ENCODE measurements at regions not wholly inside any gene's neighbourhood (a gene's known extent, or its start where the extent isn't known, plus 50 kb on each side); places are given as distances from the start of the nearest gene placed in this dataset.

DNA sequence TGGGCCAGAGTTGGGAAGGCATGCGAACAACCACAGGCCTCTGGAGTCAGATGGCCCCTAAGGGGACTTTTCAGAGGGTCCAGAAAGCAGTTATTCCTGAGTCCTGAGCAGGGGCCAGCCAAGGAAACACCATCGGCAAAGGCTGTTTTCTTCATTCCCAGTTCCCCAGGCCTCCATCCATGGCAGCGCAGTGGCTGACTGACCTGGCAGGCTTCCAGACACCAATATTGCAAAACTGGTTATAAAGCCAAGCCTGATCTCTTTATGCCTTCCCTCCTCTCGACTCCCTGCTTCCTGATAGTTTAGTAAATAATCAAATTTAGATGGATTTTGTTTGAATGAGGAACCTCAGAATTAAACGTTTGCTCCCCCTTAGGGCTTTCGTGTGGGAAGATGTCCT is 133.4 kb upstream of the ITGA6 start:
- TF ChIP-seq, protein P1, sequence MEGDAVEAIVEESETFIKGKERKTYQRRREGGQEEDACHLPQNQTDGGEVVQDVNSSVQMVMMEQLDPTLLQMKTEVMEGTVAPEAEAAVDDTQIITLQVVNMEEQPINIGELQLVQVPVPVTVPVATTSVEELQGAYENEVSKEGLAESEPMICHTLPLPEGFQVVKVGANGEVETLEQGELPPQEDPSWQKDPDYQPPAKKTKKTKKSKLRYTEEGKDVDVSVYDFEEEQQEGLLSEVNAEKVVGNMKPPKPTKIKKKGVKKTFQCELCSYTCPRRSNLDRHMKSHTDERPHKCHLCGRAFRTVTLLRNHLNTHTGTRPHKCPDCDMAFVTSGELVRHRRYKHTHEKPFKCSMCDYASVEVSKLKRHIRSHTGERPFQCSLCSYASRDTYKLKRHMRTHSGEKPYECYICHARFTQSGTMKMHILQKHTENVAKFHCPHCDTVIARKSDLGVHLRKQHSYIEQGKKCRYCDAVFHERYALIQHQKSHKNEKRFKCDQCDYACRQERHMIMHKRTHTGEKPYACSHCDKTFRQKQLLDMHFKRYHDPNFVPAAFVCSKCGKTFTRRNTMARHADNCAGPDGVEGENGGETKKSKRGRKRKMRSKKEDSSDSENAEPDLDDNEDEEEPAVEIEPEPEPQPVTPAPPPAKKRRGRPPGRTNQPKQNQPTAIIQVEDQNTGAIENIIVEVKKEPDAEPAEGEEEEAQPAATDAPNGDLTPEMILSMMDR (IDR thresholded peaks at IDR 0.05; ENCODE audit: low read depth, low read length), result no peak
- TF ChIP-seq EZH2phosphoT487 (IDR thresholded peaks at IDR 0.05; ENCODE audit: low read depth), result no peak

All from OCI-LY3 (cell line).